GM21423 (cell line): ENCODE measurements at regions not wholly inside any gene's neighbourhood (a gene's known extent, or its start where the extent isn't known, plus 50 kb on each side); places are given as distances from the start of the nearest gene placed in this dataset.

Source experiments
- ATAC-seq: cut with Tn5 transposase; IDR thresholded peaks from one replicate; pipeline ENCODE4 v1.9.1; 2021; ENCODE audit warnings: mild to moderate bottlenecking, moderate library complexity; ENCODE audit not compliant: unreplicated experiment

DNA sequence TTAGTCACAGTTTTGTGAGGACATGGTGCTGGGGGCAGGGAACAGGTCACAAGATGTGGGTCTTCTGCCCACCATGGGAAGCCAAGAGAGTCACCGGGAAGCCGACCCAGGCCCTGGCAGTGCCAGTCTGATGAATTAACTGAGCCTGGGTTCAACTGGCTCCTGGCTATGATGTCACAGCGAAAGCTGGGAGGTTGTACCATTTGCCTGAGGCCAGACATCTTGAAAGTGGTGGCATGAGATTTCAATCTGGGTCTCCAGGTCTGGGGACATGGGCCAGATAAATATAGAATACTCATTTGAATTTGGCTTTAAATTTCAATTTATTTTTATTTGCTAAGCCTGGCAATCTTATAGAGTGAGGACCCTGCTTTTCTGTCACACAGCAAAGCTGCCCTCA, 280.9 kb downstream of the NSG2 start:
- no peak for ATAC-seq

GRCh38 chr5:174327317-174327864, 281.9 kb downstream of the NSG2 start:
- ATAC-seq, result peak; percentile 78

DNA sequence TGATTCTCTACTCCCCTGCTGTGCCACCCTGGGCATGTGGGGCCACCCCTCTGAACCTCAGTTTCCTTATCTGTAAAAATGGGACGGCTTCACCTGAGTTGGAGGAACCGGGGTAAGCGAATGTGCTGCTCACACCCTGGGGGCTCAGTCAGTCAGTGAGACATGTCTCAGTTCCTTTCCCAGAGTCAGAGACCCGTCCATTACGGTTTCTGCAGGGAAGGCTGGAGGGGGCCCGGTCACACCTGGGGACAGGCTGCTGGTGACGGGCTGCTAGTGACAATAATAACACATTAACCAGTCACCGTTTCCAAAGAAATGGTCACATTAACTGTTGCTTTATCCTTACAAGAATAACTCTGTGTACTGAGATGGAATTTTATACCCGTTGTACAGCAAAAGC, 282.4 kb downstream of the NSG2 start:
- no peak for ATAC-seq

- ATAC-seq, result no peak
These were observed 283.3 kb downstream of the NSG2 start for GRCh38 chr5:174328631-174329299.

DNA sequence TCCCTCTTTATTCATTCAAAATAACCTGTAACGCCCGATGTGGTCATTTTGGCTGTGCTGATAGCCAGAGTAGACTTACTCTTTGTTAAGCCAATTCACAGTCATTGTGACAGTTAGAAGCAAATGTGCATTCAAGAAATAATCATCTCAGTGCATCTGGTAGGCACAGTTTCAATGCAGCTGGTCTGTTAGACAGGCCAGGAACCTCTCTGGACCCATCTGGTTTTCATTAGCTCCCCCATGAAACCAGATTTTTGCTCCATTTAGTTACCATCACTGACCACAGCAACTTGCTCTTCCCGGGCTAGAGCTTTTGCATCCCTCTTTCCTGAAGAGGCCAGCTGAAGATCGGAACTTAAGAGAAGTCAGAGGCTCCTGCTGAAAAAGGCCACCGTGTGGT, 284.2 kb downstream of the NSG2 start:
- ATAC-seq, result no peak

- ATAC-seq, result no peak
These were observed 290.3 kb downstream of the NSG2 start for GRCh38 chr5:174335682-174336364.

DNA sequence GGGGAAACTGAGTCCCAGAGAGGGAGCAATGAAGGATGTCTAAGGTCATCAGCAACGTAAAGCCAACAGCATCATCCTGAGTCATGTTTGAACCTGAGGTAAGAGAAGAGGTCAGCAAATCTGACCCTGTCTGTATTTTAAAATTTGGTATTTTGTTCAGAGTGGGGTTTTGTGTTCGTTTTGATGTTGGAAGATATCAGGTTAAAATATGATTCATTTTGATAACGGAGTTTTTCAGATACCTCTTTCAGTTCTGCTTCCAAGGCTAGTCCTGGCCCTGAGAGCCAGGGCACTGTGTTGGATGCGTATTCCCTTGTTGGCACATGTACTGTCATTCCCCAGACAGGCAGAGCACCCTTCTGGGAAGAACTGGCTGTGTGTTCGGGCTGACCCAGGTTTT, 291.0 kb downstream of the NSG2 start:
- ATAC-seq, result no peak

- ATAC-seq, result no peak
These were observed 292.0 kb downstream of the NSG2 start for GRCh38 chr5:174337276-174338184.

- no peak for ATAC-seq
These were observed 292.9 kb downstream of the NSG2 start for GRCh38 chr5:174338185-174339010.

GRCh38 chr5:174339130-174339529, 293.6 kb downstream of the NSG2 start:
- no peak for ATAC-seq

DNA sequence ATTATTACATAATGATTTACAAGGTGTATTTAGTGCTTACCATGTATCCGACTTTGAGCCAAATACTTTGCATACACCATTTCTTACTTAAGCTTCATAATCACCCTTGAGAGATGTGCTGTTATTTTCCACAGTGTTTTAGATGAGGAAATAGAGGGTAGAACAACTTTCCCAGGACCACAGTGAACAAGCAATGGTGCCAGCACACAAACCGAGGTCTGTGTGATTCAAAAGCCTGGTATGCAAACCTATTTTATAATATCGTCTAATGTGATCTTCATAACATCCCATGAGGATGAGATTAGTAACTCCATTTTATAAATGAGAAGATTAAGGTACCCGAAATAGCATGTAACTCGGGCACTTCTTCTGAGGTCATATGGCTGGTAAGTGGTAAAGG, 294.7 kb downstream of the NSG2 start:
- ATAC-seq, result no peak

- no peak for ATAC-seq
These were observed 297.2 kb downstream of the NSG2 start for GRCh38 chr5:174342696-174343095.

- ATAC-seq, result no peak
These were observed 298.3 kb downstream of the NSG2 start for GRCh38 chr5:174343826-174344225.

GRCh38 chr5:174344335-174344734, 298.8 kb downstream of the NSG2 start:
- no peak for ATAC-seq

- ATAC-seq, result no peak
These were observed 301.7 kb downstream of the NSG2 start for GRCh38 chr5:174347183-174347582.

- ATAC-seq, result no peak
These were observed 302.9 kb downstream of the NSG2 start for GRCh38 chr5:174348311-174348981.

GRCh38 chr5:174352681-174353080, 307.2 kb downstream of the NSG2 start:
- no peak for ATAC-seq

GRCh38 chr5:174354571-174354970, 309.1 kb downstream of the NSG2 start:
- ATAC-seq, result no peak

DNA sequence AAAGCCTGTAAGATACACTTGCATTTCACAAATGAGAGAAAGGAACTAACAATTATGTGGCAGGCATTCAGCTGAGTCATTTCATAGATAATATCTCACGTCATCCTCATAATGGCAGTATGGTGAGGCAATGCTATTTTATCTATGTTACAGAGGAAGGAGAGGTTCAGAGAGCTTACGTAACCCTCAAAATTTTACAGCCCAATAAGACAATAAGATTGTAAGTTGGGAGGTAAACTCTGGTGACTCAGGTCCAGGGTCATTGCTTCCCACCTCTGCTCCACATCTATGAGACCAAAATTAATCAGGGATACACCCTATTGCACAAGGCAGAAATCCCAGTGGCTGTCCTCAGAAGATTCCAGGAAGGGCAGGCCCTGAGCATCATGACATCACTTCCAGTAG, 309.7 kb downstream of the NSG2 start:
- ATAC-seq, result no peak

DNA sequence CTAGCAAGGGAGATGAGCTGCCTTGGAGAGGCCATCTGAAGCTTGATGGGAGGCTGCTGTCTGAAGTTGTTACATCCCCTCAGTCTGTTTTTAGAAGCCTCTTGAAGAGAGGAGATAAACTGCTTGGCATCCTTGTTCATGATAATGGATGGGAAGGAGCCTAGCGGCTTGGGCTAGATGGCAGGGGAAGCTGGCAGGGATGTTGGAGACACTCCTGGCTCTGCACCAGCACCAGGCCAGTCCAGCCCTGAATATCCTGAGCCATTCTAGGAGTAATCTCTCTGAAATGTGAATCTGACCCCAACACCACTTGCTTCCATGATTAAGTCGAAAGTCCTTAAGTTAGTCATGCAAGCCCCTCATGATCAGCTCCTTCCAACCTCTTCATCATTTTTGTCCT, 310.5 kb downstream of the NSG2 start:
- no peak for ATAC-seq
